H1 (cell line): ENCODE measurements at regions not wholly inside any gene's neighbourhood (a gene's known extent, or its start where the extent isn't known, plus 50 kb on each side); places are given as distances from the start of the nearest gene placed in this dataset.

Experiments used
- BCL11A ChIP-seq, 2 experiments: IDR thresholded peaks; one replicate each; pipeline ENCODE4 v1.6.1; 2011; ENCODE audit warnings: low read depth in 2 of 2, low read length in 2 of 2, mild to moderate bottlenecking in 2 of 2
- KDM4A ChIP-seq: IDR thresholded peaks from one replicate; pipeline ENCODE4 v1.7.1; 2012; ENCODE audit warnings: low read depth, mild to moderate bottlenecking, moderate library complexity, low read length, inconsistent platforms; ENCODE audit not compliant: severe bottlenecking
- POU5F1 ChIP-seq: IDR thresholded peaks from 2 replicates; pipeline ENCODE4 v1.6.1; 2011; ENCODE audit warnings: low read depth, mild to moderate bottlenecking, low read length, moderate library complexity
- RBBP5 ChIP-seq: IDR thresholded peaks from 2 replicates; pipeline ENCODE4 v1.7.1; 2012; ENCODE audit warnings: low read depth, mild to moderate bottlenecking, inconsistent platforms, low read length, moderate library complexity, borderline replicate concordance
- TBP ChIP-seq: IDR thresholded peaks from 2 replicates; pipeline ENCODE4 v1.6.1; 2011; ENCODE audit warnings: low read depth, low read length, improper control_type of control experiment

DNA sequence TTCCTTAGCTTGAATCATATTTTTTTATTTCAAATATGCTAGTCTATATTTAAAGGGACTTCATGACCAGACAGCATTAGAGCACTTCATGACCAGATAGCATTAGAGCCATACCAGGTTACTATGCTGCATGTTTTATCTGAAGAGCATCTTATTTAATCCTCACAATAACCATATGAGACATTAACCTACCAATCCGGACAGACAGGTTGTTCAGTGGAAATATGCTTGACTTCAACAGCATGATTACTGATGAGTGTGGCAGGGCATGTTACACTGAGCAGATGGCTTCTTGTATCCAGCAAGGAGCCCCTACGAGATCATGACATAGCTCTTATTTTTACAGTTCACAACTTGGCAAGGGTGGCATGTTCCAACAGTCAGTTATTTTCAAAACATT is 85.0 kb upstream of the KCTD3 start (continued):
- TF ChIP-seq TBP (no peak), RBBP5 (no peak), BCL11A (IDR thresholded peaks at IDR 0.05; ENCODE audit: low read depth in 2 of 2, low read length in 2 of 2) (no peak), POU5F1 (no peak), KDM4A (no peak)
